ENCODE measurements at regions not wholly inside any gene's neighbourhood (a gene's known extent, or its start where the extent isn't known, plus 50 kb on each side); places are given as distances from the start of the nearest gene placed in this dataset.

GRCh38 chr5:116883875-116884274, 309.3 kb upstream of the SEMA6A start:
- Mint-ChIP-seq H3K4me1 (ENCODE audit: low read depth) (no peaks in the 10 kb centered on the region), H3K27ac (no peak overlapping the region), H3K36me3 (ENCODE audit: low read depth) (no peaks in the 10 kb centered on the region; the same call in 1 of the 2 replicates), H3K27me3 (ENCODE audit: insufficient read depth) (no peaks in the 10 kb centered on the region), H3K9me3 (peaks cover 34% of the 10 kb centered on the region), H3K4me3 (no peak overlapping the region)
- TF ChIP-seq CTCF (IDR thresholded peaks at IDR 0.05) = no peak
- DNase-seq = no peak

GRCh38 chr5:116881921-116882531, 307.4 kb upstream of the SEMA6A start:
- no peak for DNase-seq
- Mint-ChIP-seq H3K4me1 (ENCODE audit: low read depth) (no peaks in the 10 kb centered on the region), H3K9me3 (peaks cover 48% of the 10 kb centered on the region), H3K36me3 (ENCODE audit: low read depth) (no peaks in the 10 kb centered on the region; the same call in 1 of the 2 replicates), H3K27me3 (ENCODE audit: insufficient read depth) (no peaks in the 10 kb centered on the region; the same call in 1 of the 2 replicates), H3K4me3 (no peak overlapping the region), H3K27ac (no peak overlapping the region)
- TF ChIP-seq CTCF (IDR thresholded peaks at IDR 0.05) = no peak

GRCh38 chr5:116880601-116881000, 306.0 kb upstream of the SEMA6A start:
- H3K27me3 Mint-ChIP-seq (ENCODE audit: insufficient read depth) = no peaks in the 10 kb centered on the region; the same call in 1 of the 2 replicates
- no peak for DNase-seq
- no peaks in the 10 kb centered on the region for H3K36me3 Mint-ChIP-seq (ENCODE audit: low read depth)
- no peak overlapping the region for H3K4me3 Mint-ChIP-seq
- peaks cover 35% of the 10 kb centered on the region for H3K9me3 Mint-ChIP-seq
- no peak overlapping the region for H3K27ac Mint-ChIP-seq
- no peak for TF ChIP-seq CTCF (IDR thresholded peaks at IDR 0.05)
- no peaks in the 10 kb centered on the region for H3K4me1 Mint-ChIP-seq (ENCODE audit: low read depth)

- TF ChIP-seq CTCF (IDR thresholded peaks at IDR 0.05) = no peak
- DNase-seq = no peak
- Mint-ChIP-seq H3K27ac (no peak overlapping the region), H3K9me3 (peaks cover 30% of the 10 kb centered on the region), H3K4me3 (no peak overlapping the region), H3K27me3 (ENCODE audit: insufficient read depth) (no peaks in the 10 kb centered on the region; the same call in 1 of the 2 replicates), H3K4me1 (ENCODE audit: low read depth) (no peaks in the 10 kb centered on the region), H3K36me3 (ENCODE audit: low read depth) (no peaks in the 10 kb centered on the region)
Observed at GRCh38 chr5:116880150-116880549, 305.5 kb upstream of the SEMA6A start.

GRCh38 chr5:116876240-116876840, 301.7 kb upstream of the SEMA6A start:
- no peaks in the 10 kb centered on the region for H3K4me1 Mint-ChIP-seq (ENCODE audit: low read depth)
- no peaks in the 10 kb centered on the region; the same call in 1 of the 2 replicates for H3K27me3 Mint-ChIP-seq (ENCODE audit: insufficient read depth)
- H3K27ac Mint-ChIP-seq = no peak overlapping the region
- H3K9me3 Mint-ChIP-seq = peaks cover 18% of the 10 kb centered on the region
- no peak for DNase-seq
- no peaks in the 10 kb centered on the region for H3K36me3 Mint-ChIP-seq (ENCODE audit: low read depth)
- TF ChIP-seq CTCF (IDR thresholded peaks at IDR 0.05) = no peak
- H3K4me3 Mint-ChIP-seq = no peak overlapping the region

Data from HFFc6 (cell line).